ENCODE measurements at regions not wholly inside any gene's neighbourhood (a gene's known extent, or its start where the extent isn't known, plus 50 kb on each side); places are given as distances from the start of the nearest gene placed in this dataset.

GRCh38 chr4:160724063-160724462 lies 1439.7 kb downstream of the FSTL5 start:
- no peak for TF ChIP-seq TARDBP (IDR thresholded peaks at IDR 0.05; ENCODE audit: borderline replicate concordance)
- no peak for TF ChIP-seq EZH2 (IDR thresholded peaks at IDR 0.05; ENCODE audit: borderline replicate concordance, control insufficient read depth, low read depth, low read length)
- no peak for TF ChIP-seq PML (IDR thresholded peaks at IDR 0.05; ENCODE audit: low read length)
- TF ChIP-seq PAX8 (IDR thresholded peaks at IDR 0.05): no peak
- no peak for TF ChIP-seq SRF (IDR thresholded peaks at IDR 0.05; ENCODE audit: low read depth in 2 of 2, low read length in 2 of 2)
- TF ChIP-seq CTCF (IDR thresholded peaks at IDR 0.05 in 2 of 3, conservative IDR thresholded peaks at IDR 0.05 in 1 of 3; ENCODE audit: control insufficient read depth in 2 of 3, extremely low read depth in 1 of 3, insufficient read depth in 1 of 3, low read depth in 3 of 3, low read length in 3 of 3): no peak
- TF ChIP-seq MYC (IDR thresholded peaks at IDR 0.05; ENCODE audit: insufficient read depth, insufficient read length, insufficient replicate concordance, low read length, severe bottlenecking): no peak
- no peak for TF ChIP-seq SIN3A (IDR thresholded peaks at IDR 0.05; ENCODE audit: low read depth, low read length)
- no peak for TF ChIP-seq GABPA (IDR thresholded peaks at IDR 0.05; ENCODE audit: low read depth)
